KBM-7 (cell line): ENCODE measurements at regions not wholly inside any gene's neighbourhood (a gene's known extent, or its start where the extent isn't known, plus 50 kb on each side); places are given as distances from the start of the nearest gene placed in this dataset.
"Not testable (repeated sequence)": the region's sequence is repeated elsewhere in the genome, so short reads cannot be mapped to it uniquely, and the experiment has no call there.

Source experiments
- DNase-seq: peaks from one replicate; pipeline ENCODE4 v3.0.0-alpha.2; 2015
- in situ Hi-C: fragments of 300-500 bp; cut with MboI; formaldehyde crosslinking; loops from 2 replicates; pipeline ENCODE4 v1.14.3; 2020; ENCODE audit warnings: low sequenced_read_pairs, low pct_unique_long_range_greater_than_20kb, mixed read lengths

GRCh38 chr5:125227333-125228095, 481.1 kb upstream of the ZNF608 start:
- in situ Hi-C loops: no loop called here
- DNase-seq: peak; percentile 14

- in situ Hi-C loops: no loop called here
- DNase-seq: no peak
Measured at GRCh38 chr5:125228363-125229070, 482.1 kb upstream of the ZNF608 start.

GRCh38 chr5:125229556-125229955, 483.1 kb upstream of the ZNF608 start:
- no peak for DNase-seq
- in situ Hi-C loops: no loop called here

GRCh38 chr5:125232779-125233230, 486.4 kb upstream of the ZNF608 start:
- no peak for DNase-seq
- in situ Hi-C loops: no loop called here

GRCh38 chr5:125233944-125234343, 487.5 kb upstream of the ZNF608 start:
- in situ Hi-C loops: no loop called here
- DNase-seq: no peak

- in situ Hi-C loops: no loop called here
- DNase-seq: no peak
Measured at GRCh38 chr5:125236007-125236406, 489.6 kb upstream of the ZNF608 start.

GRCh38 chr5:125236981-125237380, 490.5 kb upstream of the ZNF608 start:
- in situ Hi-C loops: no loop called here

GRCh38 chr5:125244531-125244930, 498.1 kb upstream of the ZNF608 start:
- DNase-seq: no peak
- in situ Hi-C loops: no loop called here

More at GRCh38 chr5:125236981-125237380, 490.5 kb upstream of the ZNF608 start:
- no peak for DNase-seq

GRCh38 chr5:125245216-125245615, 498.8 kb upstream of the ZNF608 start:
- no peak for DNase-seq
- in situ Hi-C loops: no loop called here

- in situ Hi-C loops: no loop called here
- DNase-seq: no peak
Measured at GRCh38 chr5:125249400-125249799, 503.0 kb upstream of the ZNF608 start.

GRCh38 chr5:125251703-125252102, 505.3 kb upstream of the ZNF608 start:
- no peak for DNase-seq
- in situ Hi-C loops: no loop called here

- DNase-seq, in situ Hi-C loops: not testable (repeated sequence)
Measured at GRCh38 chr5:125253634-125254033, 507.2 kb upstream of the ZNF608 start.

- in situ Hi-C loops: no loop called here
- no peak for DNase-seq
Measured at GRCh38 chr5:125254267-125254666, 507.8 kb upstream of the ZNF608 start.

- DNase-seq: no peak
- in situ Hi-C loops: no loop called here
Measured at GRCh38 chr5:125256296-125256695, 509.9 kb upstream of the ZNF608 start.

- no peak for DNase-seq
Measured at GRCh38 chr5:125257057-125257972, 510.9 kb upstream of the ZNF608 start.

GRCh38 chr5:125257997-125258396, 511.6 kb upstream of the ZNF608 start:
- in situ Hi-C loops: no loop called here
- DNase-seq: no peak

More at GRCh38 chr5:125257057-125257972, 510.9 kb upstream of the ZNF608 start:
- in situ Hi-C loops: no loop called here

- DNase-seq: no peak
- in situ Hi-C loops: no loop called here
Measured at GRCh38 chr5:125258615-125259014, 512.2 kb upstream of the ZNF608 start.

GRCh38 chr5:125261505-125262250, 515.2 kb upstream of the ZNF608 start:
- no peak for DNase-seq
- in situ Hi-C loops: no loop called here

GRCh38 chr5:125262782-125263181, 516.3 kb upstream of the ZNF608 start:
- in situ Hi-C loops: no loop called here
- no peak for DNase-seq
